ENCODE measurements at regions not wholly inside any gene's neighbourhood (a gene's known extent, or its start where the extent isn't known, plus 50 kb on each side); places are given as distances from the start of the nearest gene placed in this dataset.
"Not testable (repeated sequence)": the region's sequence is repeated elsewhere in the genome, so short reads cannot be mapped to it uniquely, and the experiment has no call there.

DNA sequence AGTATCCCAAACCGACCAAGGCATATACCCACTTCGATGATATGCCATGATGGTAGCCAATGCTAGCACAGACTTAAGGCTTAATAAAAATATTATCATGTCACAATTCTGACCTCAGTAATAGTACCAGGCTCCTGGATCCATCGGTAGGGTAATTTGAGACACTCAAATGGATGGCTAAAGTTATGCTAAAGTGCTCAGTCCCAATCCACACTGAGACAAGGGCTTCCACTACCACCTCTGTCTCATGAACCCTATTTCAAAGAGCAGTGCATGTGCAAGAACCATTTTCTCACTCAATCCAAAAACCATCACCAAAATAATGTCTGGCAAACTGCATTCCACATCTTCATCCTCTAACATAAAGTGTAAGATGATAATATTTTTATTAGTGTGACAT lies 122.4 kb upstream of the KRR1 start:
- no peak for DNase-seq

DNA sequence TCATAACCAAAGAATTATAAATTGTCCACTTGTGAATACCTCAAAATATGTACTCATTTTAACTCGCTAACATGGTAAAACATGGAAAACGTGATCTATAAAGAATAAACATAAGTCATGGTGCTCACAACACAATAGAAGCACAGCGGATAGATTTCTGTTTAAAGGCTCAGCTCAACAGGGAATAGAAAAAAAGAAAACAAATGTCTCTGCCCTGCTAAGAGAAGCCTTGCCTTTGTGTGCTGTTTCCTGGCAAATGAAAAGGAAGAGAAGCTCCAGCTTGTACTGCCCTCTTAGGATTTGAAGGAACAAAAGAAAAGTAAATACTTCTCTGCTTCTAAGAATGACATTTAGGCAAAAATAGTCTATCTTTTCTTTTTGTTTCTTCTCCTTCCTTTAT lies 121.0 kb upstream of the KRR1 start:
- DNase-seq = no peak

DNA sequence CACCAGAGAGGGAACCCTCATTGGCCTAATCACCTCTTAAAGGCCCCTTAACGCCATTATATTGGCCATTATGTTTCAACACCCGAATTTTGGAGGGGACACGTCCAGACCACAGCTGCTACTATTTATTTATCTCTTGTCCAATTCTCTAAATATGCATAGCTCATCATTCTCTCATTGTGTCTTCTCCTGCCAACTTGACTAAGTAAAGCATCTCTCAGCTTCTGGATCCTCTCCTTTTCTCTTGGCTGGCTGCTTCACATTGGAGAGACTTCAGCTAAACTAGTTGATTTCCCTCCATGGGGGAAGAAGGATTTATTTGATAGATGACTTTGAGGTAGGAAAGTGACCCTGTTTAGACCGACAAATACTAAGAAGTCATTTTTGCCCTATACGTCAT lies 120.4 kb upstream of the KRR1 start:
- DNase-seq = no peak

DNA sequence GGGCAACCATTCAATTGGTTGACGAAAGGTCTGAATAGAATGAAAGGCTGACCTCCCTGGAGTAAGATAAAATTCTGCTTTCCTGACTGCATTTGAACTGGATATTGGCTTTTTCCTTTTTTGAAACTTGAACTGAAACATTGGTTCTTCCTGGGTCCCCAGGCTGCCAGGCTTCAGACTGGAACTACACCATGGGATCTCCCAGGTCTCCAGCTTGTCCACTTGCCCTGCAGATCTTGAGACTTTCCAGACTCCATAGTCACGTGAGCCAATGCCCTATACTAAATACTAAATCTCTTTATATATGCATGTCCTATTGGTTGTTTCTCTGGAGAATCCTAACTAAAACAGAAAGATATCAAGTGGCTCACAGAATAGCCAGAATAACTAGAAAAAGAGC lies 118.7 kb upstream of the KRR1 start:
- DNase-seq = no peak

DNA sequence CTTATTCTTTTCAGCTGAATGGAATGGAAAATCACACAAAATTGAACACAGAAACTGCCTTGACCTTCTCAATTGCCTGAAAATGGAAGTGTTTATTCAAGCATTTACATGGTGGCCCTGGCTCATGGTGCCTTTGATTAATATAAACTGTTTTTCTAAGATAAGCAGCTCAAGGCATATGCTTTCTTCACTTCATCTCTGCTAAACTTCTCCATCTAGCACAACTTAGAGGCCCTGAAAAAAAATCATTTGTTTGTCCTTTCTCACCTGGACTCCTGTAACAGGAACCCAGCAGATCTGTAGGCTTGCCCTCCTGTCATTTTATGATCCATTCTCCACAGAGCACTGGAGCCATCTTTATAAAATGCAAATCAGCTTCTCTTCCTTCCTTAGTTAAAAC lies 117.5 kb upstream of the KRR1 start:
- DNase-seq = no peak

DNA sequence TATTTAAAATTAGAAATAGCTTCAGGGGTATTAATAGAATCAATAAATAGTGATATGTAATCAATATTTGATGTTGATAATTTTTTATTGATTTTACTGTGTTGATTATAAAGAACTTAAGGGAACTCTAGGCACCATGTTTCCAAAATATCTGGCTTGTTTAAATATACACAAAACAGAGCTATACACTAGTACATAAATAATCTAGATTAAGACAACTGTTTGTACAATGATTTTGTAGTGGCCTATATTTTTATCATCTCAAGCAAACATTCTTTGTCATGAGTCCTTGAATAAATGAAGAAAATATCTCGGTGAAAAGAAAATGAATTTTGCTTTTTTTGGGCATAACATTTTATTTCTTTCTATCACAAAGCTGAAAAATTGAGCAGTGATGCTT lies 117.1 kb upstream of the KRR1 start:
- no peak for DNase-seq

DNA sequence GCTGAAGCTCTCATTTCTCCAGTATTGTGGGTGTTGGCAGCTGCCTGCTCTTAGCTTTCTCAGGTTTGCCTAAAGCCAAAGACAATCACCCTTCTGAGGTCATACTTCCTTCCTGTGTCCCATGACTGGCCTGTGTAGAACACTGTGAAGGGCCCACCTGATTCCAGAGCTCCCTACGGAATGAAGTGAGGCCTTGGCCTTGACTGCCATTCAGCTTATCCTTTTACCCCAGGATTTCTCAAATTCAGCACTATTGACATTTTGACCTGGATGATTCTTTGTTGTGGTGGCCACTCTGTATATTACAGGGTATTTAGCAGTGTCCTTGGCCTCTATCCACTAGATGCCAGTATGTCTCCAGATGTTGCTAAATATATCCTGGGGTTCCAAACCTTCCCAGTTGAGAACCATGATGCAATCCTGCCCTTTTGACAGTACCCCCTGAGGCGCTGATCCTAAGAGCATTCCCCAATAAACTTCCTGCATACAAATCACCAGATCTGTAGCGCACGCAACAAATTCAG lies 112.3 kb upstream of the KRR1 start:
- no peak for DNase-seq

DNA sequence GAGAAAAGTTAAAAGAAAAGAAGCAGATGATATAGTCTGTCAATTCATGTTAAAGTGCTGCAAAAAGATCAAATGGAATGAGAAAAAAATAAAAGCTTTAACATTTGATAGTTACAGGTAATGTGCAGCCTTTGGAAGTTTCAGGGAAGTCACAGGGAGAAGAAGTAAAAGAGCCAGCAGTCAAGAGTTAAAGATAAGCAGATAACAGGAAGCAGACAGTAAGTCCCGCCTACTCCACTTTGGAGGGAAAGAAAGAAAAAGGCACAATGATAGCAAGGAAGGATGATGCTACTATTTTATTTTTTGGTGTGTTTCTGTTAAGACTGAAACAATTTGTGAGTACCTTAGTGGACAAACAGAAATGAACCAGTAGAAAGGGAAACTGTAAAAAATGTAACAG lies 111.1 kb upstream of the KRR1 start:
- no peak for DNase-seq

DNA sequence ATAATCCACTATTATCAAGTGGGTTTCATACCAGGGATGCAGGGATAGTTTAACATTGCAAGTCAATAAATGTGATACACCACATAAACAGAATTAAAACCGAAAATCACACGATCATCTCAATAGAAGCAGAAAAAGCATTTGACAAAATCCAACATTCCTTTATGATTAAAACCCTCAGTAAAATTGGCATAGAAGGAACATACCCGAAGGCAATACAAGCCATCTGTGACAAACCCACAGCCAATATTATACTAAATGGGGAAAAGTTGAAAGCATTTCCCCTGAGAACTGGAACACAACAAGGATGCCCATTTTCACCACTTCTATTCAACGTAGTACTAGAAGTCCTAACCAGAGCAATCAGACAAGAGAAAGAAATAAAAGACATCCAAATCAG lies 103.0 kb upstream of the KRR1 start:
- not testable (repeated sequence) for DNase-seq

DNA sequence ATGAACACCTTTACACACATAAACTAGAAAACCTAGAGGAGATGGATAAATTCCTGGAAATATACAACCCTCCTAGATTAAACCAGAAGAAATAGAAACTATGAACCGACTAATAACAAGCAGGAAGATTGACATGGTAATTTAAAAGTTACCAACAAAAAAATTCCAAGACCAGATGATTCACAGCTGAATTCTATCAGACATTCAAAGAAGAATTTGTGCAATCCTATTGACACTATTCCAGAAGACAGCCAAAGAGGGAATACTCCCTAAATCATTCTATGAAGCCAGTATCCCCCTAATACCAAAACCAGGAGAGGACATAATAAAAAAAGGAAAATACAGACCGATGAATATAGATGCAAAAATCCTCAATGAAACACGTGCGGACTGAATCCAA lies 102.6 kb upstream of the KRR1 start:
- no peak for DNase-seq

DNA sequence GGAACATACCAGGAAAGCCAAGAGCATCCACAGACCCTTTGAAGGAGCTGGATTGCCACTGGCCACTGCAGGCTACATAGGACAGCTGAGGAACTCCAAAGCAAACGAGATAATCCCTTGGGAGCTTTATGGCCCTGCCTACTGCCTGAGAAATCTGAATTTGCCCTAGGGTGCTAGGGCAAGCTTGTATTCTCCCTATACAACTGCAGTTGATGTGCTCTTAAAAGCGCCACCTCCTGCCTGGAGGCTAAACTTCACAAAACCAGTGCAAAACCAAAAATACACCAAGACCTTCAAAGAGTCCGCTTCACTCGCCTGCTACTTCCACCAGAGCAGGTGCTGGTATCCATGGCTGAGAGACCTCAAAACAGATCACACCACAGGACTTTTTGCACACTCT lies 99.6 kb upstream of the KRR1 start:
- DNase-seq = no peak

DNA sequence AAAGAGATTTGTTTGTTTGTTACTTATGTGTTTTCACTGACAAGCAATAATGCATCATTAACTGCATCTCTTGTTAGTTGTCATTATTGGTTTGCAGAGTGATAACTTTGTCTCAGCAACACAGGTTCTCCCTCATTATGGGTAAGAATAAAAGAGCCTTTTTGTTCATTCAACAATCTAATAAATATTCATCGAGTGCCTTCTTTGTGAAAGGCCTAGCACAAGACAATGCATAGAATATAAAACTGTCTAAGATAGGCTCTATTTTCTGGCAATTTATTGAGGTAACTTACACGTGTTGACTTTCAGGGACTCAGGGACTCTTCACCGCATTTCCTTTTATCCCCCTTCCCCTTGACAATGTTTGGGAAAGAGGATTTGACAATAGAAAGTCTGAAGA lies 95.5 kb upstream of the KRR1 start:
- DNase-seq = no peak

DNA sequence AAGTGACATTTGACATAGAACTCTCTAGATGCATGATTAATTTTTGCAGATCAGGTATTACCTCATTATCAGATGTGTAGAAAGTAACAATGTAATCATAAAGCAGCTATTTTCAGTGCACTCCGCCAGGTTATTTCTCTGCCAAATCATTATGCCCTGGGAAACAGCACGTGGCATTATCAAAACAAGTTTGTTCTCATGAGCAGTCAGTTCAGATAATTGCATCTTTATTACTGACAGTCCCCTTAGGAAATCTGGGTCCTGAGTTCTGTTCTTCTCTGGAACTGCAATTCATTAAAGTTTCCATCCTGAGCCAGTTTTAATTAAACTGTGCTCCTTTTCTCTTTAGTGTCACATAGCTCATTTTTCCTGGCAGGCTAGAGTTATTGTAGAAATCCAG lies 94.7 kb upstream of the KRR1 start:
- no peak for DNase-seq

DNA sequence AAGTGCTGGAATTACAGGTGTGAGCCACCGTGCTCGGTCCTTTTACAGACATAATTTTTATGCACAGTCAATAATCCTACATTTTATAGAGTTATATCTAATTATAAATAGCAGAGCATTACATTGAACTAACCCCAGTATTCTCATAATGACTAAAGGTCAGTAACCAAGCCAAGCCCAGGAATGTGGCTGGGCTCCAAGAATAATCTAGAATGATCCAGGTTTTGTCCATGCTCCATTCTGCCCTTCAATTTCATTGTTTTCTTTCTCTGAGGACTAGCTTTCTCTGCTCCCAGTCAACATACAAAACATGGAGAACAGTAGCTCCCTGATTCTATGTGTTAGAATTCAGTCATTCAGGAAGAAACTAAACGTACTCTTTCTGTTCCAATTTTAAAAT lies 92.1 kb upstream of the KRR1 start:
- no peak for DNase-seq

DNA sequence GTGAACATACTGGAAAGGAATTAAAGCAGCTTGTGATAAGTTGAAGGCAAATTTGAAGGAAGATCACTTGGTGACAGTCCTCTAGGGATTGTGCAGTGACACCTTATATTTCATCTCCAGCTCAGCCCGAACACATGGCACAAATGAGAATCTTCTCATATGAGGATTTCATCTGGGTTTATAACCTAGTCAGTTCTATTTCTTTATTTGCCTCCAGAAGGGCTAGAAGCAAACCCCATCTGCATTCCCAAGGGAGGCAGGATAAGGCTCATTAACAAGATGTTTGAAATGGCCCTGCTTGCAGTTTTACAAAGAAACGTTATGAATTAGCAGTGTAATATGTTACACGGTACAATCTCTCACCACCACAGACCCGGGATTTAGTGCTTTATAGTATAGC lies 90.7 kb upstream of the KRR1 start:
- DNase-seq = no peak

DNA sequence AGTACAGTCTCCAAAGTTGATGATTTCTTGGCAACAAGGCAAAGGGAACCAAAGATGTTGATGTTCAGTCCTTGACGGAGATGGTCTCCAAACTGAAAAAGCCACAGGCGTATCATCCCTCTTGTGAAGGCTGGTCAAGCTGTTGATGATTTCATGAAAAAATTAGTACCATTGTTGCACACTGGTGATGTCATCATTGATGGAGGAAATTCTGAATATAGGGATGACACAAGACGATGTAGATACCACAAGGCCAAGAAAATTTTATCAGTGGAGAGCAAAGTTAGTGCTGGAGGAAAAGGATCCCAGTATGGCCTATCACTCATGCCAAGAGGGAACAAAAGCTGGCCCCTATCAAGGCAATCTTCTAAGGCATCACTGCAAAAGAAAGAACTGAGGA lies 88.7 kb upstream of the KRR1 start:
- no peak for DNase-seq

DNA sequence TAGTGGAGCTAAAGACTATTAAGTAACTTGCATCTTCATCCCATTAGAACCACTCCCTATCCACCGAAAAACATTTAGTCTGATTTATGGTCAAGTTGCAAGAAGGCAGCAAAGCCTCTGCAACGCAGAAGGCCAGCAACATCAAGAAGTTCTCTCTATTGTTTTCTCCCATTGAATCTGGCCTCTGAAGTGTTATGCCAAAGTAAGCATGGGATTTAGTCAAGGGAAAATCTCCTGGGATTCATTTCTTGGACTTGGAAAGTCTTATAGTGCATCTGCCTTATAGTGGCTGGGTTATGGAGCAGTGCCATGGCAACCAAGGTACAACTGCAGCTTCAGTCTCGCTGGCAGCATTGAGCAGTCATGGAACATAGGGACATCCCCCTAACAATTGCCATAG lies 87.7 kb upstream of the KRR1 start:
- no peak for DNase-seq

DNA sequence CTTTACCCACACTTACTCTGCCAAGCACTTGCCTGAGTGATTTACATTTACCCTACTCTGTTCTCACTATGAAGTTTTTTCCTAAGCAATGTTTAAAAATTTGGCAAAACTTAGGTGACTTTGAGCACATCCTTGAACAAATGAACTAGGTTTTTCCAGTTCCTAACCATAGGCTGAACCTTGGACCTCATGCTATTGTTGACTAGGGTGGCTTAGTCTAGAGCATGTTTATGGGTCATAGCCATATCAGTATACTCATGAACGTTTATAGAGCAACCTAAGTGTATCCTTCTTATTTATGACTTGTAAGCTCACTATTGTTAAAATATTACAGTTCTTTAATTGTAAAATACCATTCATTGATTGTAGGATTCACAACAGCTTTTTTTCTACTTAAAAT lies 85.0 kb upstream of the KRR1 start:
- DNase-seq = no peak

DNA sequence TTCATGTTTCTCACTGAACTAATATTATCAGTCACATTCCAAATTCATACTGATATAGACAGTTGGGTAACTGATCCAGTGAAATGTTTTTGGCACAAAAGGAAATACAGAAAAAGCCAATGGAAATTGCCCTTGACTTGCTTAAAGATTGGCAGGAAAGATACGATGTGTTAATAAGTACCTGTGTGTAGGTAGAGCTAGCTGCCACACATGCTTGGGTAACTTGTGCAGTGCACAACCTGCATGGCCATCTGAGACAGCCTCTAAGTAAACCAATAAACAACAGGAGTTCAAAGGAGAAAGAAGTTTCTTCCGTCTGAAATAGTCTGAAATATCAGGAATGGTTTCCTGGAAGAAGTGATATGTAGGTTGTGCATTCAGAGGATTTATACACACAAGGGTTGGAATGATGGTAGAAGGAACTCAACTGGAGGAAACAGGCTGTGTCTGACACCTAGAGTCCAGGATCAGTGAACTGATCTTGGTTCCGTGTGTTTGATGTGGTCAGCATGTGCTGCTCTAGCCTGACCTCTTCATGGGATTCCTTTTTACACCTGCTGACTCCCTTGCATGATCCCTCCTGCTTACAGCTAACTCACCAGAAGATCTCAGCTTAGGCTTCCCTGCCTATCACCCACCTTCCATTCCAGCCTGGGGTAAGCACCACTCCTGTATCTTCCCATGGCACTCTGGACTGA lies 81.4 kb upstream of the KRR1 start:
- no peak for DNase-seq

DNA sequence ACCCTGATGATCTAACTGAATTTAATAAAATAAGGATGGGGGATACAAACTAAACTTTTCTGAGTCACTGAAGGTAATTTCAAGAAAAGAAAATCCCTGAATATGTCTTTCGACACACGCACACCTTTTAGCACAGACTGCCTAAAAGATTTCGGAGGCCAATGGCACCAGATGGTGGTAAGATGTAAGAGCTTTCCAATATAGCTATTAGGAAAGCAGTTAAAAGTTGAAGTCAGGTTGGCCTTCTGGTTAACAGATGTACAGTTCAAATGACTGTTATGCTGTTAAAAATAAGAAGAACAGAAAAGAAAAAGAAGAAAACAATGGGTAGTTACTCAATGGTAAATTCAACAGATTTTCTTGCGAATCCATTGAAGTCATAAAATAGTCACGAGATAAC lies 80.7 kb upstream of the KRR1 start:
- DNase-seq = no peak

DNA sequence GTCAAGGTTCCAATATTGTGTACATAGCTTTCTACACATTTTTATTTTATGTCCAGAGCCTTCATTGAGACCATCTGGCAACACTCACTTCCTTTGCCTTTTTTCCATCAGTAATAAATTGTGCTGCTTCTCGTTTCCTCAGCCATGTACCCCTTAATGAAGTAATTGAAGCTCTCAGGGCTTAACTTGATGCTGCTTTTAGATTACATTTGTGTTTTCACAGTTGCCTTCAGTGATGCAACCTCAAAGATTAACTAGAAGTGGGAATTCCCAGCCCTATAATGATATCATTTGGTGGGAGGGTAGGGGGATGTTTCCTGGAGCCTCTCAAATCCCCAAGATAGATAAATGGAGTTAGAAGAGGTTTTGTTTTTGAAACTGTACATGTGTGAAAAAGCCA lies 80.2 kb upstream of the KRR1 start:
- DNase-seq = no peak

DNA sequence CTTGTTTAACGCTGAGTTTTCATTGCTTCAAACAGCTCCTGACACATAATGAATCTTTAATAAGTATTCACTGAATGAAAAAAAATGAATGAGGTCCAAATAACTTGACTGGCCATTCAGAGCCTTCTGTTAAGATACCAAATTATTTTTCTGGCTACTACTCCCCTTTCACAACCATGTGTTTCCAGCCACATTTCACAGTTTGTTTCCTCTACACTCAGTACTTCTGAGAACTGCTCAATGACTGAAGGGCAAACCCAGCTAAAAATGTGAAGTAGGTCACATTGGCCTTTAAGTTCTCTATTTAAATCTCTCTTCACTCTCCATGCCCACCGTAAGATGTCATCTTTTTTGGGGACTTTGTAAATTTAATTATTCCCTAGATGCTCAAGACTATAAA lies 78.4 kb upstream of the KRR1 start:
- DNase-seq = no peak

DNA sequence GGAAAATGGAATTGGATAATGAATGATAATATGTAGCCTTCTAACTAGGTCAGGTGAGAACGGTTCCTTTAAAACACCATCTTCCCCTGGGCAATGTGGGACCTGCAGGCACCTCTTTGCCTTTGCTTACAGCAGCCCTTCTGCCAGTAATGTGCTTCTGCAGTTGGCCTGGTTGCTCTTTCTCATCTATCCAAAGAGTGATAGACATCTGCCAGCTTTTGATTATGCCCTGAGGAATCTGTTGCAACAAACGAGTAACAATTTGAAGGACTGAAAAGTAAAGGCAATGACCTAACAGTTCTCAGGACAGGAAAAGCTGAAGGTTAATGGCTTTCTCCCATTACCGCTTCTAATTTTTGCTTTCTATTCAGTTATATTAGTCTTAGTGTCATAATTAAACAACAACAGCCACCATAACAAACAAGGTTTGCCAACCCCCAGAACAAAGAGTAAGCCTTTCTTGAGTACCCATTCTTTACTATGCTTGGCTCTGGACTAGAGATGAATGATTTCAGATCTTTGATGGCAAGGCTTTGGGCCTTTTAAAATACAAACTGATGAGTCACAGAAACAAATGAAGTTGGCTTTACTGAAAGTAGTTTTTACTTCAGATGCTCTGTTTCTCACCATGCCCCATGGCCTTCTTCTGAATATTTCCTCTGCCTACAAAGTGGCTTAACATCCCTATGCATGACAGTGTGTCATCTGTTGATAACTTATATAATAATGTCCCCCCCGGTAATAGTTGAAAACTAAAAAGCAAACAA lies 76.1 kb upstream of the KRR1 start:
- no peak for DNase-seq

DNA sequence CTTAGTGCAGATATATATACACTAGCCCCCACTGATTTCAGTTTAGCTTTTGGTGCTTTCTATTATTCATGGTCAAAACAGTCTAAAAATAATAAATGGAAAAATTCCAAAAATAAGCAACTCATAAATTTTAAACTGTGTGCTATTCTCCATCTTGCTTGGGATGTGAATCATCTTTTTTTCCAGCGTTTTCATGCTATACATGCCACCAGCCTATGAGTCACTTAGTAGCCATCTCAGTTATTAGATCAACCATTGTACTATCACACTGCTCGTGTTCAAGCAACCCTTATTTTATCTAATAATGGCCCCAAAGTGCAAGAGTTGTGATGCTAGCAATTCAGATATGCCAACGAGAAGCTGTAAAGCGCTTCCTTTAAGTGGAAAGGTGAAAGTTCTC lies 73.9 kb upstream of the KRR1 start:
- DNase-seq = no peak

DNA sequence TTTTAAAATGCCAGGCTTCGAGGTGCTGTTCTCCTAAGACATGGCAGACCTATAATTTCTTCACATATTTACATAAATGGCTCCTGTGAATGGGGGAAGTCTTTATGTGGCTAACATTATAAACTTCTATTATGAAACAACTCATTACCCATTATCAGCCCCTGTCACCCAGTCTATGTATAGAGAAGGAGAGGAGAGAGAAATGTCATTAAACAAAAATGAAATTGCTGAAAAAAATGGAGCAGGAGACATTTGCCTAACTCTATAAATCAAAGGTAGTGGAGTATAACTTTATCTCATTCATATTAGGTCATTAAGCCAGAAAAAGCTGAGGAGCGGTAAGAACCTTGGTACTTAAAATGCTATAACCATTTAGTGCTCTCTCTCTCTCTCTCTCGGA lies 71.9 kb upstream of the KRR1 start:
- DNase-seq = no peak
